NCI-H2196 (cell line): ENCODE measurements at regions not wholly inside any gene's neighbourhood (a gene's known extent, or its start where the extent isn't known, plus 50 kb on each side); places are given as distances from the start of the nearest gene placed in this dataset.
A peak's percentile ranks its signal among the peaks of the same experiment; 100 is the strongest.
"Not testable (repeated sequence)": the region's sequence is repeated elsewhere in the genome, so short reads cannot be mapped to it uniquely, and the experiment has no call there.

Experiments used
- DNase-seq: peaks from one replicate; lab custom pipeline; 2025; ENCODE audit not compliant: unreplicated experiment; lab: John Stamatoyannopoulos, UW

DNA sequence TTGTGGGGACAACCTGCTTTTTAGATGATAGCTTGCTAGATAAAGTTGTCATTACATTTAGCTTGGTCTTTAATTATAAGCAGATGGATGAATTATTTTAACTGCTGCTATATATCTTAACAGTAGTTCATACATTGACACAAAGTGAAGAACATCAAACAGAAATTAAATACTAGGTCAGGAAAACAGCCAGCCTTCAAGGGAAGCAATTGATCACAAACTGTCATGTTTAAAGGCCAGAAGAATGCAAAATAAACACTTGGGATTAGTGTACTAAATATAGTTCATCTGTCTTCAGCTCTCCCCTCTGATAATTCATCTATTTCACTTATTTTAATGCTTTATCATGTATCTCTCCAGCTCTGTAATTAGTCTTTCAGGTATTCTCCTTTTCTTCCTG lies 225.1 kb upstream of the FERMT1 start:
- DNase-seq = no peak

DNA sequence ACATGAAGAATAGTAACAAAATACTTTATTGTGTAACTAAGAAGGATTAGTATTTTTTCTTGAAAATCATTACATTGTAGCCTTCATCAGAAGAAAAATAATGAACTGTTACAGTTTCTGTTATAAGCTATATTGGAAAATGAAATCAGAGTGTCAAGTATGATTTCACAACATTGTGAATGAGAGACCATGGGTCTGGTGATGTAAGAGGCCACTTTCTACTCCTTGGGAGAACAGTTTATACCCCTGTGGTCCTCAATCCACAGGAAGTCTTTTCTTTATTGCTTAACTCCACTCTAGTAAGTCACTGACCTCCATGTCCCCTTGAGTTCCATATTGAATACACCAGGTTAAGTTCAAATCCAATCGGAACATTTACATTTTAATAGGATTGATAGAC lies 218.7 kb upstream of the FERMT1 start:
- DNase-seq = no peak

DNA sequence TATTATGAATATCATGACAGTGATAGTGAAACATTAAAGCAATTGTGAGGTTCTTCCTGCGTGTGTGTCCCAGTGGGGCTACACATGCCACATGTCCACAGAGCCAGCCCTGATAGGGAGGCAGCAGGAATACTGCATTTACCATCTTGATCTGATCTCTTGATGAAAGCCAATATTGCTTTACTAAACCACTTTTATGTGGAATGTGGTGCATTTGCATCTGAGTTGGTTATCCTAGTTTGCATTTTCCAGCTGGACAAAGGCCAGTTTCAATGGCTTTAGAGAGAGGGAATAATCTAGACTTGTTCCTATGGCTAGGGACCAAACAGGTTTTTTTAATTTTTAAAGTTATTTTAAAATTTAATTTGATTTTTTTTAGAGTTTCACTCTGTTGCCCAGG lies 216.3 kb upstream of the FERMT1 start:
- DNase-seq = no peak

DNA sequence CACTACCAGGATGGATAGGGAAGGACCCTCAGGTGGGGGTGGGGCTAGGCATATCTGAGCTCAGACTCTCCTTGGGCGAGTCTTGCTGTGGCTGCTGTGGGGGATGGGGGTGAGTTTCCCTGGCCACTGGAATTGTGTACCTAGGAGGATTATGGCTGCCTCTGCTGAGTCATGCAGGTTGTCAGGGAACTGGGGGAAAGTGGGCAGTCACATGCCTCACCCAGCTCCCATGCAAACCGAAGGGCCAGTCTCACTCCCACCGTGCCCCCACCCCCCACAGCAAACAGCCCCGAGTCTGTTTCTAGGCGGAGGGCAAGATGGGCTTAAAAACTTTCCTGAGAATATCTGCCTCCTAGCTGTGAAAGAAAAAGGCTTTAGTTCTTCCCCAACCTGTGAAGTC lies 210.3 kb upstream of the FERMT1 start:
- no peak for DNase-seq

DNA sequence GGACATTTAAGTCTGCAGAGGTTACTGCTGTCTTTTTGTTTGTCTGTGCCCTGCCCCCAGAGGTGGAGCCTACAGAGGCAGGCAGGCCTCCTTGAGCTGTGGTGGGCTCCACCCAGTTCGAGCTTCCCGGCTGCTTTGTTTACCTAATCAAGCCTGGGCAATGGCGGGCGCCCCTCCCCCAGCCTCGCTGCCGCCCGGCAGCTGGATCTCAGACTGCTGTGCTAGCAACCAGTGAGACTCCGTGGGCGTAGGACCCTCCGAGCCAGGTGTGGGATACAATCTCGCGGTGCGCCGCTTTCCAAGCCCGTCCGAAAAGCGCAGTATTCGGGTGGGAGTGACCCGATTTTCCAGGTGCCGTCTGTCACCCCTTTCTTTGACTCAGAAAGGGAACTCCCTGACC lies 198.4 kb upstream of the FERMT1 start:
- DNase-seq = not testable (repeated sequence)

DNA sequence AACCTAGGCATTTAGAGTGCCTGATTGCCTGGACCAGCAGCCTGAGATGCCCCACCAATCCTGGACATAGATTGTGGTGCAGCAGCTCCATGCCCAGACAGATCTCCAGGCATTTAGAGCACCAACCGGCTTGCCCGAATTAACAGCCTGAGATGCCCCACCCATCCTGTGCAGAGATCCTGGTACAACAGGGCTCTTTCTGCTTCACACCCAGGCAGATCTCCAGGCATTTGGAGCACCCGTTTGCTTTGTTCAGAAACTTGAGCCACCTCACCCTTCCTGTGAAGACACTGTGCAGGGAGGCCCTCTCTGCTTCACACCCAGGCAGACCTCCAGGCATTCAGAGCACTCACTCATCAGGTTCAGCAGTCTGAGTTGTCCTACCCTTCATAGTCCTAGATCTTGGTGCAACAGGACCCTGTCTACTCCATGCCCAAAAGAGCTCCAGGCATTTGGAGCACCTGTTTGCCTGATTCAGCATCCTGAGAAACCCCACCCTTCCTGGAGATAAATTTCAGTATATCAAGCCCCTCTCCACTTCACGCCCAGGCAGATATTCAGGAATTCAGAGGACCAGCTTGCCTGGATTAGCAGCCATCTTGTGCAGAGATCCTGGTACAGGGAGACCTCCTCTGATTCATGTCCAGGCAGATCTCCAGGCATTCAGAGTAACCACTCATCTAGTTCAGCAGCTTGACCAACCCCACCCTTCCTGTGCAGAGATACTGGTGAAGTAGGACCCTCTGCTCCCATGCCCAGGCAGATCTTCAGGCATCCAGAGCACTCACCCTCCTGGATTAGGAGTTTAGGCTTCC lies 189.2 kb upstream of the FERMT1 start:
- DNase-seq = no peak

DNA sequence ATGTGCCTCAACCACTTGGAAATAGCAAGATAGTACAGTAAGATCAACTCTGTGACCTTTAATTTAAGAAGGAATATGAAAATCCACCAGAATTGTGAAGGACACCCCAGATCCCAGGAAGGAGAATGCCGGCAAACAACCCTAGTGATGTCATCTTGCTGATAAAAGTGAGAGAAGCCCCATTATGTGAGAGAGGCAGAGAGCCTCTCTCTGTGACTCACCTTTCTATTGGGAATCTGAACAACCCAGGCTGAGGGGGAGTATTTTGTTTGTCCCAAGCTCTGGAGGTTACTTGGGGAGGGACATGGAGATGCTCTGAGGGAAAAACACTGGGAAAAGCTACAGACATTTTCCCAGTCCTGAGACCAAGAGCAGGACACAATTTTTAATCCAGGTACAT lies 188.3 kb upstream of the FERMT1 start:
- no peak for DNase-seq

DNA sequence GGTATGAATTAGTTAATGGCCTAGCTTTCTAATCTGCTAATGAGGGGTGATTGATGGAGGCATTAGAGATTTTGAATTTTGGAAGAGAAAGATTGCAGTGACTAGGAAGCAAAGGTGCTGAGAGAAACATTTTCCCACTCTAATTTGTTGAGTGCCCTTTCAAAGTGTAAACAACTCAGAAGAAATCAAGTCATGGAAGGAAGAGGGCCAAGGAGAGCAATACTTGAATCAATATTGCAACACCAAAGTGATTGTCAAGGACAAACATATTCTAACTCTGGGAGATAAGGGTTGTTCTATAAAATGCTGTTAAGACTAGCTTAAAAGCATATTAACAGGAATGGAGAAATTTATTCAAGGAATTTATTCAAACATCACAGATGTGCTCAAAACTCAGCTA lies 182.7 kb upstream of the FERMT1 start:
- no peak for DNase-seq

DNA sequence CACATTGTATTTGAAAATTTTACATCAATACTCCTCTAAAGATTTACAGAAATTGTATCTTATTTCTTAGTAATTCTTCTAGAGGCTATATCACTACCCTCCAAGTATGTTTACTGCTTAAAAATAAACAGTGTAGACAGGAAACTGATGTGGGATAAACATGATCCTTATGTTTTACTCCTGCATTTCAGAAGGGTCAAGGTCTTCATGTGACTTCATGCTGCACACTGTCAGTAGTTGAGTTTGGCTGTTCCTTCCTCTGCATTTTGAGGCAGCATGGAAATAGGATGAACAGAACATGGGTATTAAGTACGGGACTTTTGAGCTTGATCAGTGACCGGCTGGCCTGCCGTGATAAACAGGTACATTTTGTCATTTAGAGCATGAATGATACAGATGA lies 179.2 kb upstream of the FERMT1 start:
- no peak for DNase-seq

DNA sequence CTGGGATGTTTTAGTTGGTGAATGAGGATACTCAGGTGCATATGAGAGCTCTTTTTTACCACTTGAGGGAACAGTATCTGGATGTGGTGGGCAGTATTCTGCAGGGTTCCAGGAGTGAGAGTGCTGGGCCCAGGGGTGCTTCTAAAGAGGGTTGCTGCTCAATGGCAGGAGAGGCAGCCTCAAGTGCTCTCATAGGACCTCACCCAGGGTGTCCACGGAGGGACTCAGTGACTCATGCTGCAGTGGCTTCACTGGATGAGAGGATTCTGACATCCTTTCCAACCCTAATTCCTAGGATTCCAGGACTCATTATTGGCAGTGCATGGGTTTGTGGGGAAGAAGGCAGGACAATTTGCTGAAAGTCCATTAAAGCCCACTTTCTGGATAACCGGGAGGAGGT lies 176.6 kb upstream of the FERMT1 start:
- no peak for DNase-seq

DNA sequence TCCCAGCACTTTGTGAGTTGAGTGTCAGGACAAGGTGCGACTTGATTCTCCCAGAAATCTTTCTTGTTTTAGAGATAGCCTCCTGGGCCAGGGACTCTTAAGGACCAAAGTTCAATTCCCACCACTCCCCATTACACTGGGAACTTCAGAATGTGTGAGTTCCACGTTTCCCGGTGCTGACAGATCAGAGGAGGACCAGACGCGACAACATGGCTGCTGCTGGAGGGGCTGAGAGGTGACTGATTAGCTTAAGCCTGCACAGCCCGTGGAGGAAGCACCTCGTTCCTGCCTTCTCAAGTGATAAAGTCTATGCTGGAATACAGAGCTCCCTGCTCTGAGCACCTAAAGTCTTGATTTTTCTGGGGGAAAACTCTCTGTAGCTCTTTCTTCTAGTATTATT lies 175.2 kb upstream of the FERMT1 start:
- DNase-seq = no peak

DNA sequence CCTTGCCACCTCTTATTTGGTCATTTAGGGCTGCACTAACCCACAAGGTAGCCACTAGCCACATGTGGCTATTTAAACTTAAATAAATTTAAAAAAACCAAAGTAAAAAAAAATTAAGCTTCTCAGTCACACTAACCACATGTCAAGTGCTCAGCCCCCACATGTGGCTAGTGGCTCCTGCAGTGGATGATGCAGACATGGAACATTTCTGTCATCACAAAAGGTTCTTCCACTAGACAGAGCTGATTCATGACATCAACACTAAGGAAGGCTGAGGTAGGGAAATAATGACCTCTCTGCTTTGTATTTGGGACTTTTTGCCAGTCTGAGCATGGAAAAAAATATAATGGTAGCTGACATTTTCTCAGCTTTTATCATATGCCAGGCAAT lies 173.0 kb upstream of the FERMT1 start:
- no peak for DNase-seq

DNA sequence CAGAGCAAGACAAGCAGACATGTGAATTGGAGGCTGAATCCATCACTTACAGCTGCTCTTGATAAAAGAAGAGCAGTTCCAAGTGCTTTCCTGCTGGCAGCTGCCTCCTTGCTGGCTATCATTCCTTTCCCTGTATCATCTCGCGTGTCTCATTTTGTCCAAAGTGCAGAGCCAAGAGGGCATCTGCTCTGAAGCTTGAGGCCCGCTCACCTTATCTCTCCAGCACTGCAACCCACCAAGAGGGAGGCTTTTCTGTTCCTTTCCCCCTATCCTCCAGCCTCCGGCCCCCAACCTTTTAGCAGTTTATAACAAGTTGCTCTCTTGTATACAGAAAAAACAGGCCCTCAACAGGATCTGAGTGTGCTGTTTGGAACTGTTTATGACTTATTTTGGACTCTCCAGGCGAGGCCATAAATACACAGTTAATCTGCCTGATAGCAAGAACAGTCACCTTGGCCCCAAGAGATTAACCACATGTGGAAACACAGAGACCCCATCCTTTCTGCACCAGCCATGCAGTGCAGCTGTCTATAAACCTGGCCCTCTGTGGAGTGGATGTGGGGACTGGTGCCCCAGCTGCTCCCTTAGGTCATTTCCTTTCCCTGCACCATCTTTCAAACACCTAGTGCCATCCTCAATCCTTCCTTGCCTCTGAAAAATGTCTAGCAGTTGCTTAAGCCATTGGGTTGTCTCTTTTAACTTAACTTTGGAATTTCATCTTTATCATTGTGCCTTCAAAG lies 172.5 kb upstream of the FERMT1 start:
- no peak for DNase-seq

DNA sequence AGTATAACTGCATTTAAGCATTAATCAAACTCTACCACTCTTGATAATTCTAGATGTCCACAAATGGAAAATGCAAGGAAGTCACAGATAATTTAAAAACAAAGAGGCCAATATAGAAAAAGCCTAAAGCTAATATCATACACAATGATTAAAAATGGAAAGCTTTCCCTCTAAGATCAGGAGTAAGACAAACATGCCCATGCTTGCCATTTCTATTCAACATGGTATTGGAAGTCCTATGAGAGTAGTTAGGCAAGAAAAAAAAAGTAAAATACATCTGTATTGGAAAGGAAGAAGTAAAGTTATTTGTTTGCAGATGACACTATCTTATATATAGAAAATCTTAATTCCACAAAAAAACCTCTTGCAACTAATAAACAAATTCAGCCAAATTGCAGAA lies 164.6 kb upstream of the FERMT1 start:
- no peak for DNase-seq

DNA sequence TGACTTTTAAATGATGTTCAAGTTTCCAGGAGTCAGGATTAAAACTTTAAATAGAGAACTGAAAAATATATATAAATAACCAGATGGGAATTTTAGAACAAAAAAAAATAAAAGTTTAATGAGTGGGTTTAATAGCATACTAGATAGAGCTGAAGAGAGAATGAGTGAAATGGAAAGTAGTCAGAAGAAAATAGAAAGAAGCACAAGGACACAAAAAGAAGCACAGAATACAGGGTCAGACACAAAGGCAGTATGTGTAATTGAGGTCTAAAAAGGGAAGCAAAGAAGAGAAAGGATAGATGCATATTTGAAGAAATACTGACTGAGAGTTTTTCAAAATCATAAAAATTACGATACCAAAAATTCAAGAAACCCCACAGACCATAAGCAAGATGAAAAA lies 159.8 kb upstream of the FERMT1 start:
- DNase-seq = no peak

DNA sequence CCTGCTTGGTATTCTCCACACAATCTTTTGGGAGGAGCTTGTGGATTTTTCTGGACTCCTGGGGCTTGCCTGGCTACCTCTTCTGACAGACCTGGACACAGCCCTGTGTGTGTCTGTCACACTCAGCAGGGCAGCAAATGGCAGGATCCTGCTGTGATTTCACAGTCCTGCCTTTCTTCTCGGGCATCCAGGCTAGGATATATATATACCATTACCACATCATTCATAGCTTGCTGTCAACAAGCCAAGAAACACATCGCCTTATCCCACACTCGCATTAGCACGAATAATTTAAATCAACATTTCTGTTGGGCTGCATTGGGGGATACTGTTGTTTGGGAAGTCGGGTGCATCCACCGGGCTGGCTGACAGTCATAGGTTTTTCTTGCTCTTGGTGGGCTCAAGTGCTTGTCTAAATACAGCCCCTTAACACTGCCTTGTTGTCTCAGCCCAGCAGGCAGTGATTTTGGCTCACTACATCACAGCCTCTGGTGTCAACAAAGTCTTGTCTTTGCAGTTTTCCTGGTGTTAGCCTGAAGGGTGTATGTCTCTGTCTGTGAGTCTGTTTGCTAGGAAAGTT lies 154.9 kb upstream of the FERMT1 start:
- DNase-seq = no peak

DNA sequence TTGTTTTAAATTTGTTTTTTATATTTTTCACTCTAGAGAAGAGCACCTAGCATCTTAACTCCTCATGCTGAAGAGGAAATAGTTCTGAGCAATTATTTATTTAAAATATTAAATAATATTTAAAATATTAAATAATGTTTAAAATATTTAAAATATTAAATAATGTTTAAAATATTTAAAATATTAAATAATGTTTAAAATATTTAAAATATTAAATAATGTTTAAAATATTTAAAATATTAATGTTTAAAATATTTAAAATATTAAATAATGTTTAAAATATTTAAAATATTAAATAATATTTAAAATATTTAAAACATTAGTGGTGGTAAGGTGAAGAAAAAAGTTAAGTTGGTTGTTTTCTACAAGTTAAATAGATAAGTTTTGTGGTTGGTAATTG lies 147.6 kb upstream of the FERMT1 start:
- DNase-seq = not testable (repeated sequence)

DNA sequence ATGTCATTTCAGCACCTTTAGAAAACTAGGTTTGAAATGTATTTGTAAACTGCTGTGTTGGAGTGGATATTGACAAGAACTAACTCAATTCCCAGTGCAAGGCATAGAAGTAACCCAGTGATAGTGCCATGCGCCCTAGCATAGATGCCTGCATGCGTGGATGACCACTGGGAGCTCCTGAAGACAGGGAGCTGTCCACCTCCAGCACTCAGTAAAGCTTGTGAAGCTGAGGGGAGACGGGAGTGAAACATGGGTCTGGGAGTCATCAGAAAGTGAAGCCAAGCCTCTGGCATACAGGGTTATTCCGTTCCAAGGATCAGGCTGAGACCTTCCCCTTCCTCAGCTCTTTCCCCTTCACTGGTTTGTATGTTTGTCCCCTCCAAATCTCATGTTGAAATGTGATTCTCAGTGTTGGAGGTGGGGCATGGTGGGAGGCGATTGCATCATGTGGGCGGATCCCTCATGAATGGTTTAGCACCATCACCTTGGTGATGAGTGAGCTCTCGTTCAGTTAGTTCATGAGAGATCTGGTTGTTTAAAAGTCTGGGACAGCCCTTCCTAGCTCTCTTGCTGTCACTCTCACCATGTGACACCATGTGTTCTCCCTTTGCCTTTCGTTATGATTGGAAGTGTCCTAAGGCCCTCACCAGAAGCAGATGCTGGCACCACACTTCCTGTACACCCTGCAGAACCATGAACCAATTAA lies 146.5 kb upstream of the FERMT1 start:
- DNase-seq = no peak

DNA sequence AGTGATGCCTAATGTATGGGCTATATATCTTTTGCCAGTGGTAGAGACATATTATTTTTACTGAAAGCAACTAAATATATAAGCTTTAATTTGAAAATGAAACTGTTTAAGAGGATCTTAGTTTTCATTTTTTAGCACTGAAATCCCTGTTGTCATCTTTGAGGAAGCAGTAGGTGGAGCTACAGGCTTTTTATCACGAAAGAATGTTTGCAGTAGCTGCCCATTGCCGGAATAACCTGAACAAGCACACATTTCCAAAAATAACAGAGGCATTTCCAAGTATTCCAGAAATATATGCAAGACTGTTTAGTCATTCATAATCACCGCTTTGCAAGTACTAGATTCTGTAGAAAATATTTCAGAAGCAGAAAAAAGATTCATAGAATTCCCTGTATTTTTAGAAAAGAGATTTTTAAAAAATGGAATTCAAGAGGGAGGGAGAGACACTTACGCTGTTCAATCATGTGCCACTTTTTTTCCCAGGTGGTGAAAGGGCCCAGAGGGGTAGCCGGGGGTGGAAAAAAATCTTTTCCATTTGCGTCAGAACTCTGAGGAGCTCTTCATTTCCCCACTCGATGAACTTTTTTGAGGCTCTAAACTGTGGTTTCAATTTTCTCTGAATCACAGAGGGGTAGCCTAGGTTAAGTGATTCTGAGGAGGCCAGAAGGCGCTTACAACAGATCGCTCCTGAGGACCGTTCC lies 142.5 kb upstream of the FERMT1 start:
- DNase-seq = peak; percentile 58

DNA sequence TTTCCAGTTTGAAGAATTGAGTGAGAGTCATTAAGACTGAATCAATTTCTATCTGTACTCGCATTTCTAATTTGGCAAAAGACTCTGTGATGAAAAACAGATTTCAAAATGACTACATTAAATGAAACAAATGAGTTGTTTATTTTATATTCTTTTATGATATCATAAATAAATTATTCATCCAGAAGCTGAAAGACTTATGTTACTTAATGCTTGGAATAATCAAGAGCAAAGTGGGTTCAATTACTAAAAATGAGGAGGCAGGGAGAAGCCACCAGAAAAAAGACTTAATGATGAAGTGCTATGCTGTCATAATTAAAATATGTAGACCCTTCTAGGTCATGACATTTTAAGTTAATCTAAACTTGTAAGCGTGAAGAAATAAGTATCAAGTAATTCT lies 130.6 kb upstream of the FERMT1 start:
- DNase-seq = no peak

DNA sequence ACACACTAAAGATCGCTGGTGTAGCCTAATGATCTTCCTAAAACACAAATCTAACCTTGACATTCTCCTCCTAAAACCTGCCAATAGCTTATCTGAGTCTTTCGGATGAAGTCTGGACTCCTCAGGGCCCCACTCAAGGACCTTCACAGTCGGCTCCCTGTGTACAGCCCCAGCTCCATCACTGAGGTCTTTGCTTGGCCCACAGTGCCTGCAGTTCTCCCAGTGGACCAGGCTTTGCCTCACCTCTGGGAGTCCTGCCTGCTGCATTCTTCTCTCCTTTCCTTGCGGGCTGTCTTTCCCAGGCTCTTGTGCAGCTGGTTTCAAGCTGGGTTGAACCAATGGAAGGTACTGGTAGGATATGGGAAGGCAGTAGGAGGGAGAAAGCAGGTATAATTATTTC lies 122.6 kb upstream of the FERMT1 start:
- no peak for DNase-seq
